HG03432 (cell line): ENCODE measurements at regions not wholly inside any gene's neighbourhood (a gene's known extent, or its start where the extent isn't known, plus 50 kb on each side); places are given as distances from the start of the nearest gene placed in this dataset.

Experiments used
- ATAC-seq: cut with Tn5 transposase; IDR thresholded peaks from one replicate; pipeline ENCODE4 v1.9.1; 2021; ENCODE audit warnings: mild to moderate bottlenecking, moderate library complexity; ENCODE audit not compliant: unreplicated experiment

- ATAC-seq: no peak
Observed at GRCh38 chr4:26133840-26134239, 187.0 kb upstream of the RBPJ start.

- ATAC-seq: no peak
Observed at GRCh38 chr4:26135331-26135730, 185.5 kb upstream of the RBPJ start.

GRCh38 chr4:26136615-26137014, 184.2 kb upstream of the RBPJ start:
- no peak for ATAC-seq

GRCh38 chr4:26137288-26137687, 183.5 kb upstream of the RBPJ start:
- ATAC-seq: no peak

GRCh38 chr4:26139310-26139924, 181.4 kb upstream of the RBPJ start:
- ATAC-seq: peak; percentile 33

GRCh38 chr4:26140150-26140898, 180.5 kb upstream of the RBPJ start:
- ATAC-seq: no peak

- ATAC-seq: no peak
Observed at GRCh38 chr4:26141051-26141721, 179.6 kb upstream of the RBPJ start.

- ATAC-seq: peak; percentile 77
Observed at GRCh38 chr4:26141911-26142638, 178.7 kb upstream of the RBPJ start.

GRCh38 chr4:26144526-26145155, 176.2 kb upstream of the RBPJ start:
- no peak for ATAC-seq

GRCh38 chr4:26145212-26145611, 175.6 kb upstream of the RBPJ start:
- ATAC-seq: no peak

GRCh38 chr4:26148927-26149326, 171.9 kb upstream of the RBPJ start:
- ATAC-seq: no peak

- ATAC-seq: no peak
Observed at GRCh38 chr4:26150948-26151347, 169.9 kb upstream of the RBPJ start.

GRCh38 chr4:26151615-26152014, 169.2 kb upstream of the RBPJ start:
- no peak for ATAC-seq

GRCh38 chr4:26152056-26152455, 168.8 kb upstream of the RBPJ start:
- no peak for ATAC-seq

- ATAC-seq: no peak
Observed at GRCh38 chr4:26157541-26157940, 163.3 kb upstream of the RBPJ start.

GRCh38 chr4:26160591-26160990, 160.2 kb upstream of the RBPJ start:
- no peak for ATAC-seq

GRCh38 chr4:26161030-26161824, 159.6 kb upstream of the RBPJ start:
- ATAC-seq: peak; percentile 65

GRCh38 chr4:26162101-26162500, 158.7 kb upstream of the RBPJ start:
- ATAC-seq: peak; percentile 75

- no peak for ATAC-seq
Observed at GRCh38 chr4:26163425-26164362, 157.1 kb upstream of the RBPJ start.
